ENCODE measurements at regions not wholly inside any gene's neighbourhood (a gene's known extent, or its start where the extent isn't known, plus 50 kb on each side); places are given as distances from the start of the nearest gene placed in this dataset.

DNA sequence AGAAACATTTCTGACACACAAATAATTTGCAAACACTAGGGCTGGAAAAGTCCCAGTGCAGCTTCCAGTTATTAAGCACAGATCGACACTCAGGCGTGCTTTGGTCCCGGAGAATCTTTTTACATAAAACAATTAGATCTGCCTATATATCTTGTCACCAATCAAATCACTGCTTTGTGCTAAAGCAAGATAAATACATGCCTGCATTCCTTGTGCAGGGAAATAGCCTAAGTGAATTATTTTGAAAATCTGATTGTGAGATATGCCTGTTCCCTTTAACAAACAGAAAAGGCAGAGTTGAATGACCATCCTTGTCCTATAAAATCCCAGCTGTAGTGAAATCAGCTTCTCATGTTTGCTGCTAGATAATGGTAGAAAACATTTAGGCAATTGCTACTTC, 604.4 kb downstream of the CCDC171 start:
- no peaks in the 10 kb centered on the region for H3K27me3 ChIP-seq (ENCODE audit: control insufficient read depth in 2 of 2, insufficient read depth in 2 of 2, low read length in 2 of 2)
- H3K9ac ChIP-seq (ENCODE audit: insufficient read depth in 1 of 2, low read depth in 2 of 2, low read length in 2 of 2): no peak overlapping the region
- ATAC-seq (no peak), DNase-seq (ENCODE audit: extremely low read depth in 1 of 4, low spot score in 3 of 4) (no peak), FAIRE-seq (no peak)
- no peak overlapping the region for H2AFZ ChIP-seq (ENCODE audit: low read depth, low read length)
- H3K27ac ChIP-seq (ENCODE audit: extremely low read depth, low read depth, low read length): no peak overlapping the region
- no peak overlapping the region for H3K4me3 ChIP-seq
- no peaks in the 10 kb centered on the region for H4K20me1 ChIP-seq (replicated peaks; ENCODE audit: control insufficient read depth, insufficient read depth, low read length)
- no TSS peak for BruUV-seq (replicated peaks)
- TF ChIP-seq NR1H2 (CRISPR knock-in tag; IDR thresholded peaks at IDR 0.05) (no peak), PURB (CRISPR knock-in tag; IDR thresholded peaks at IDR 0.05; ENCODE audit: low read depth) (no peak), PPARD (CRISPR knock-in tag; IDR thresholded peaks at IDR 0.05) (no peak), ZNF184 (CRISPR knock-in tag; IDR thresholded peaks at IDR 0.05) (no peak), ZNF3 (CRISPR knock-in tag; IDR thresholded peaks at IDR 0.05) (no peak), ZNF75A (CRISPR knock-in tag; IDR thresholded peaks at IDR 0.05) (no peak), TGIF2 (CRISPR knock-in tag; IDR thresholded peaks at IDR 0.05) (no peak), ZNF76 (CRISPR knock-in tag; IDR thresholded peaks at IDR 0.05; ENCODE audit: borderline replicate concordance) (no peak)
- TF ChIP-seq, protein P1, sequence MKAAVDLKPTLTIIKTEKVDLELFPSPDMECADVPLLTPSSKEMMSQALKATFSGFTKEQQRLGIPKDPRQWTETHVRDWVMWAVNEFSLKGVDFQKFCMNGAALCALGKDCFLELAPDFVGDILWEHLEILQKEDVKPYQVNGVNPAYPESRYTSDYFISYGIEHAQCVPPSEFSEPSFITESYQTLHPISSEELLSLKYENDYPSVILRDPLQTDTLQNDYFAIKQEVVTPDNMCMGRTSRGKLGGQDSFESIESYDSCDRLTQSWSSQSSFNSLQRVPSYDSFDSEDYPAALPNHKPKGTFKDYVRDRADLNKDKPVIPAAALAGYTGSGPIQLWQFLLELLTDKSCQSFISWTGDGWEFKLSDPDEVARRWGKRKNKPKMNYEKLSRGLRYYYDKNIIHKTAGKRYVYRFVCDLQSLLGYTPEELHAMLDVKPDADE (conservative IDR thresholded peaks at IDR 0.05; ENCODE audit: control insufficient read depth, low read depth, low read length): no peak
- intact Hi-C loops (cut with micrococcal nuclease) (no loop called here), in situ Hi-C loops (cut with MboI) (no loop called here)
- ChIA-PET POLR2A (no interaction called here), CTCF (ENCODE audit: low intra/inter-chr PET ratio) (no interaction called here)
- no peaks in the 10 kb centered on the region for H3K9me1 ChIP-seq (ENCODE audit: control insufficient read depth, insufficient read depth, low read length)
- H3K4me1 ChIP-seq (replicated peaks in 1 of 2; ENCODE audit: control insufficient read depth in 2 of 2, insufficient read depth in 2 of 2, low read length in 2 of 2): no peaks in the 10 kb centered on the region
- H3K36me3 ChIP-seq (ENCODE audit: control insufficient read depth, insufficient read depth, low read length): no peaks in the 10 kb centered on the region
- H3K79me2 ChIP-seq (ENCODE audit: control insufficient read depth, insufficient read depth, low read length): no peaks in the 10 kb centered on the region
- H3K9me3 ChIP-seq (replicated peaks; ENCODE audit: control insufficient read depth, insufficient read depth, low read depth, low read length): no peaks in the 10 kb centered on the region
- 0% methylated on average over 3 of the region's 3 CpGs for WGBS (ENCODE audit: insufficient coverage, low coverage, missing lambda C conversion rate)
- no peak overlapping the region for H3K4me2 ChIP-seq (ENCODE audit: insufficient read depth, low read length)

All from K562 (cell line).